DOHH2 (cell line): ENCODE measurements at regions not wholly inside any gene's neighbourhood (a gene's known extent, or its start where the extent isn't known, plus 50 kb on each side); places are given as distances from the start of the nearest gene placed in this dataset.

Source experiments
- H3F3A ChIP-seq: fragments of 200-600 bp; sonication (generic), shearing (Covaris generic); 2 replicates; pipeline ENCODE4 v1.6.0; 2016; ENCODE audit warnings: antibody characterized with exemption, mild to moderate bottlenecking; ENCODE audit not compliant: control insufficient read depth, insufficient read depth
- H3K27ac ChIP-seq: fragments of 200-600 bp; sonication (generic); 2 replicates; pipeline ENCODE4 v1.5.1; 2014; ENCODE audit warnings: low read depth, mild to moderate bottlenecking, low read length, moderate library complexity
- H3K27me3 ChIP-seq: fragments of 200-600 bp; sonication (generic); 2 replicates; pipeline ENCODE4 v1.6.1; 2014; ENCODE audit warnings: mild to moderate bottlenecking, low read length, mixed read lengths; ENCODE audit not compliant: control insufficient read depth
- H3K36me3 ChIP-seq: fragments of 200-600 bp; sonication (generic); 2 replicates; pipeline ENCODE4 v1.6.1; 2014; ENCODE audit warnings: mild to moderate bottlenecking, low read length, moderate library complexity, mixed read lengths; ENCODE audit not compliant: control insufficient read depth
- H3K4me1 ChIP-seq: fragments of 200-600 bp; sonication (generic); 2 replicates; pipeline ENCODE4 v1.6.1; 2014; ENCODE audit warnings: mild to moderate bottlenecking, low read length, mixed read lengths; ENCODE audit not compliant: control insufficient read depth
- H3K4me2 ChIP-seq: fragments of 200-600 bp; sonication (generic); 2 replicates; pipeline ENCODE4 v1.6.0; 2014; ENCODE audit warnings: mild to moderate bottlenecking, low read length, moderate library complexity
- H3K4me3 ChIP-seq: fragments of 200-600 bp; sonication (generic); 2 replicates; pipeline ENCODE4 v1.5.1; 2014; ENCODE audit warnings: mild to moderate bottlenecking, low read length, mixed read lengths
- H3K79me2 ChIP-seq: fragments of 200-600 bp; sonication (generic); 2 replicates; pipeline ENCODE4 v1.6.1; 2014; ENCODE audit warnings: mild to moderate bottlenecking, low read length, mixed read lengths; ENCODE audit not compliant: control insufficient read depth
- H3K9me2 ChIP-seq: fragments of 200-600 bp; sonication (generic); replicated peaks from 2 replicates; pipeline ENCODE4 v1.6.1; 2014; ENCODE audit warnings: mild to moderate bottlenecking, low read length, mixed read lengths; ENCODE audit not compliant: control insufficient read depth
- H3K9me3 ChIP-seq: fragments of 200-600 bp; sonication (generic); 2 replicates; pipeline ENCODE4 v1.6.1; 2014; ENCODE audit warnings: antibody characterized with exemption, low read length, mixed read lengths; ENCODE audit not compliant: control insufficient read depth, insufficient read depth
- H4K20me1 ChIP-seq: fragments of 200-600 bp; sonication (generic); 2 replicates; pipeline ENCODE4 v1.6.0; 2014; ENCODE audit warnings: low read depth, mild to moderate bottlenecking, antibody characterized with exemption, low read length, moderate library complexity; ENCODE audit not compliant: control insufficient read depth, insufficient read depth
- CTCF ChIP-seq: fragments of 200-600 bp; sonication (generic); IDR thresholded peaks from one replicate; pipeline ENCODE4 v1.5.1; 2014; ENCODE audit warnings: antibody characterized with exemption, mild to moderate bottlenecking, low read depth, low read length; ENCODE audit not compliant: poor library complexity, severe bottlenecking
- EZH2phosphoT487 ChIP-seq: fragments of 200-600 bp; sonication (generic); IDR thresholded peaks from 2 replicates; pipeline ENCODE4 v1.6.1; 2017; ENCODE audit warnings: borderline replicate concordance, mild to moderate bottlenecking, antibody characterized with exemption, low read length, moderate library complexity, mixed read lengths

GRCh38 chr2:222133897-222134296 lies 164.9 kb downstream of the PAX3 start:
- H3K4me2 ChIP-seq: no peak overlapping the region
- no peaks in the 10 kb centered on the region for H3K27me3 ChIP-seq
- H3F3A ChIP-seq: no peaks in the 10 kb centered on the region
- no peaks in the 10 kb centered on the region for H4K20me1 ChIP-seq
- no peaks in the 10 kb centered on the region for H3K79me2 ChIP-seq
- TF ChIP-seq CTCF (no peak), EZH2phosphoT487 (no peak)
- H3K4me1 ChIP-seq: no peaks in the 10 kb centered on the region
- H3K27ac ChIP-seq: no peak overlapping the region
- H3K36me3 ChIP-seq: no peaks in the 10 kb centered on the region
- H3K9me3 ChIP-seq: no peaks in the 10 kb centered on the region
- H3K4me3 ChIP-seq: no peak overlapping the region
- no peaks in the 10 kb centered on the region for H3K9me2 ChIP-seq

- H3F3A ChIP-seq: no peaks in the 10 kb centered on the region
- no peak overlapping the region for H3K27ac ChIP-seq
- H3K36me3 ChIP-seq: no peaks in the 10 kb centered on the region
- no peak overlapping the region for H3K4me2 ChIP-seq
- no peaks in the 10 kb centered on the region for H3K9me3 ChIP-seq
- H3K4me3 ChIP-seq: no peak overlapping the region
- no peaks in the 10 kb centered on the region for H3K9me2 ChIP-seq
- no peaks in the 10 kb centered on the region for H3K79me2 ChIP-seq
- no peaks in the 10 kb centered on the region for H4K20me1 ChIP-seq
- TF ChIP-seq EZH2phosphoT487 (no peak), CTCF (no peak)
- no peaks in the 10 kb centered on the region for H3K27me3 ChIP-seq
- no peaks in the 10 kb centered on the region for H3K4me1 ChIP-seq
Observed at GRCh38 chr2:222130855-222131254, 167.9 kb downstream of the PAX3 start.

- Histone ChIP-seq H4K20me1 (no peaks in the 10 kb centered on the region), H3K4me2 (no peak overlapping the region), H3K79me2 (no peaks in the 10 kb centered on the region), H3K36me3 (no peaks in the 10 kb centered on the region), H3K4me1 (no peaks in the 10 kb centered on the region), H3K9me3 (no peaks in the 10 kb centered on the region), H3K9me2 (no peaks in the 10 kb centered on the region), H3K4me3 (no peak overlapping the region), H3K27me3 (no peaks in the 10 kb centered on the region), H3K27ac (no peak overlapping the region), H3F3A (no peaks in the 10 kb centered on the region)
- no peak for TF ChIP-seq EZH2phosphoT487
- no peak for TF ChIP-seq CTCF
Observed at GRCh38 chr2:222127660-222128059, 171.1 kb downstream of the PAX3 start.

GRCh38 chr2:222120933-222121332 lies 177.9 kb downstream of the PAX3 start:
- Histone ChIP-seq H3K79me2 (no peaks in the 10 kb centered on the region), H3K9me3 (no peaks in the 10 kb centered on the region), H3K27ac (no peak overlapping the region), H3K36me3 (no peaks in the 10 kb centered on the region), H3K9me2 (no peaks in the 10 kb centered on the region), H4K20me1 (no peaks in the 10 kb centered on the region), H3K4me1 (no peaks in the 10 kb centered on the region), H3K4me2 (no peak overlapping the region), H3K4me3 (no peak overlapping the region), H3K27me3 (no peaks in the 10 kb centered on the region), H3F3A (no peaks in the 10 kb centered on the region)
- TF ChIP-seq EZH2phosphoT487 (no peak), CTCF (no peak)
